ENCODE measurements at regions not wholly inside any gene's neighbourhood (a gene's known extent, or its start where the extent isn't known, plus 50 kb on each side); places are given as distances from the start of the nearest gene placed in this dataset.

DNA sequence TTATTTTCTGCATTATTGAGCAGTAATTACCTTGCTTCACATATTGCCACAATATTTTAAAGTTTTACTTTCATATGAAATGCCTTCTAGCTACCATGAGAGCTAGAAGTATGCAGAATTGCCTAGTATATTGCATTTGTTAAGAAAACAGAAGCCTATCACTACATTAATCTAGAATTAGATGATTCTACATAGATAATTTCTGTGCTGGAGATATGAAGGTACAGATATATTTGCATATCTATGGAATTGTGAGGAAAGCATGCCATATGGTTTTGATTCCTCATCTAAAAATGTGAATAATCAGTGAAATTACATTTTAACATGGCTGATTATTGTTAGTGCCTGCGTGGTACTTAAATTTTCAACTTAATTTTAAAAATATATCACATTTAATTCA is 1418.3 kb downstream of the NCAM2 start:
- no peak for DNase-seq

DNA sequence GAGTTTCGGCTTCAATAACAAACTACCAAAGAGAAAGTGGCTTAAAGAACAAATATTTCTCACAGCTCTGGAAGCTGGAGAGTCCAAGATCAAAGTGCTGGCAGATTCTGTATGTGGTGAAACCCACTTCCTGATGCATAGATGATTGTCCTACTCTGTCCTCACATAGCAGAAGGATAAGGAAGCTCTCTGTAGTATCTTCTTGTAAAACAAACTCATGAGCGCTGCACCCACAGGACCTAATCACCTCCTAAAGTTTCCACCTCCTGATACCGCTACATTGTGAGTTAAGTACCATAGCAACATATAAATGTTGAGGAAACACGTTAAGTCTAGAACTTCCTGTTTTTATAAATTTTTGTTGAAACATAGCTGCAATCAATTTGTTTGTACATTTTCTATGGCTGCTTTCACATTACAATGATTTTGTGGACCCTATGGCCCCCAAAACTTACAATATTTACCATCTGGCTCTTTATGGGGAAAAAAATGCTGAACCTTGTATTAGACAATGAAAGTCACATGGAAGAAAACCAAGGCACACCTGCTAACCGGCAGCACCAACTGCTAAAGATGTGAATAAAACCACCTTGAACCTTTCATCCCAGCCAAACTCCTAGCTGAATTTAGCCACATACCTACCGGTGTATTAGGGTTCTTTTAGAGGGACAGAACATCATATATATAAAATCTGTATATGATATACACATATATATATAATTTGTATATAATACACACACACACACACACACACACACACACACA is 1423.4 kb downstream of the NCAM2 start:
- no peak for DNase-seq

- DNase-seq: no peak
Measured at GRCh38 chr21:22438428-22439086, 1440.3 kb downstream of the NCAM2 start.

GRCh38 chr21:22444990-22445389 is 1446.8 kb downstream of the NCAM2 start:
- no peak for DNase-seq

GRCh38 chr21:22450507-22450906 is 1452.3 kb downstream of the NCAM2 start:
- no peak for DNase-seq

DNA sequence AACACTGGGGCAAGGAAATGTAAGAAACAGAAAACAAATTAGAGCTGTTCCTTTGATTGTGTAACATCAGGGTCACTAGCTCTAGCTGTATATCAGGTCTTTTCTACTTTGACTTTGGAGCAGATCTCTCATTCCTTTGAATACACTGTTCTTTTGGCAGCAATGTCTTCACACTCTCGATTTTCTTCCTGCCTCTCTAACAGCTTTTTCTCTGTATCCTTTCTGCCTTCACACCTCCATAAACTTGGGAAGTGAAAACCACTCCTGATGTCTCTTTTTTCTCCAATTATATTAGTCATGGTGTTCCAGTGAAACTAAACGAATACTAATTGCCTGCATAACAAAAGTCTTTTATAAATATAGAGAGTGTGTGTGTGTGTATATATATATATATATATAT is 1458.0 kb downstream of the NCAM2 start:
- DNase-seq: no peak

DNA sequence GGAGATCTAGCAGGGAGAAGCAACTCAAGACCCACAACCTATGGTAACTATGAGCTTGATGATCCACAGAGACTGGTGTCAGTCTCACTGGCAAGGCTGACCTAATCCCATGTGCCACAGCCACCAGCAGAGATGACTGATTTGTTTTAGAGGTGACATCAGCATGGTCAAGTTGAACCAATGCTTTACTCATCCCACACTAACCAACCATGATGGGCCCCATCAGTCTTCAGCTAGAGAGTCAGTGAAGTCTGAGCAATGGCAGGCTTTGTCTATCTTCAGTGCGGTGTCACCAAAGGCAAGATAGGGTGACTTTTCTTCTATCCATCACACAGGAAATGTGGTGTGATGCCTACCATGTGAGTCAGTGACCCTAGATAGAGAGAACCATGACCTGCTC is 1470.7 kb downstream of the NCAM2 start:
- no peak for DNase-seq

DNA sequence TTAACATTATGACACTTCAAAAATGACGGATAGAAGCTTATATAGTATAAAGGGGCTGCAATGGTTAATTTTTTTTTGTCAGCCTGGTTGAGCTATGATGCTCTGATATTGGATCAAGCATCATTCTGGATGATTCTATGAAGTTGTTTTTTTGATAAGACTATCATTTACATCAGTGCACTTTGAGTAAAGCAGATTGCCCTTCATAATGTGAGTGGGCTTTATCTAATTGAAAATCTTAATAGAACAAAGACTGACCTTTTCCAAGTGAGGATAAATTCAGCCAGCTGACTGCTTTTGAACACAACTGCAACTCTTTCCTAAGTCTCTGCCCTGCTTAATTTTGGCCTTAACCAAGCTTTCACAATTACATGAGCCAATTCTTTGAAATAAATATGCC is 1476.2 kb downstream of the NCAM2 start:
- DNase-seq: no peak

- no peak for DNase-seq
Measured at GRCh38 chr21:22476214-22476613, 1478.0 kb downstream of the NCAM2 start.

GRCh38 chr21:22476726-22477646 is 1478.8 kb downstream of the NCAM2 start:
- DNase-seq: no peak

DNA sequence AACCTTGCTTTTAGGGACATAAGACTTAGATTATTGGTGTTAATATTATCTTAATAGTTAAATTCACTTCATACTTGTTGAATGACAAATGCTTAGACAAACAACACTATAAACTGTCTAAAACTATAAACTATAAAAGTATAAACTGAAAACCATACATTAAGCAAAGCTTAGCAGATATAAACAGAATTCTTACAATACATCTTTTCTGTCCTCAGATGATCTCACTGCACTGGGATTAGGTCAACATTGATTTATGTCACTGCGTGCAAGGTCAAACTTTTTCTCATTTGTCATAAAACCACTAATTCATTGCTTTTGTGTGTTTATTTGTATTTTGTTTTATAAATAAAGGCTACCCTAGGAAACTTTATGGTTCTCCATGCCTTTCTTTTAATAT is 1491.8 kb downstream of the NCAM2 start:
- no peak for DNase-seq

- no peak for DNase-seq
Measured at GRCh38 chr21:22516230-22516629, 1518.0 kb downstream of the NCAM2 start.

DNA sequence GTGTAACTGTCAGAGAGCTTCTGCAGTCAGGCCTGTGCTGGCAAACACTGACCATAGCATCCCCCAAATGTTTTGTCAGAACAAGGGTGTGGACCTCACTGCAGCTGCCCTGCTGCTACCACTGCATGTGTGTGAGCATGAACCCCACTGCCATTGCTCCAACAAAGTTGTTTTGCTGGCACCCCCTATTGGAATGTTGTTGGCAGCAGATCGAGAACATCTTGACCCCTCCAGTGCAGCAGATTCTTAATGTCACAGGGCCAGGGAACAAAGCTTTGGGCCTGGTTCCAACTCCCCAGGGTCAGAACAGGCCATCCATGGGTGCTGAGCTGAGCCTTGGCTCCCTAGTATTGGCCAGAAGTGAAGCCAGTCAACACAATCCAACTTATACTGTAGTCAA is 1537.4 kb downstream of the NCAM2 start:
- DNase-seq: no peak

DNA sequence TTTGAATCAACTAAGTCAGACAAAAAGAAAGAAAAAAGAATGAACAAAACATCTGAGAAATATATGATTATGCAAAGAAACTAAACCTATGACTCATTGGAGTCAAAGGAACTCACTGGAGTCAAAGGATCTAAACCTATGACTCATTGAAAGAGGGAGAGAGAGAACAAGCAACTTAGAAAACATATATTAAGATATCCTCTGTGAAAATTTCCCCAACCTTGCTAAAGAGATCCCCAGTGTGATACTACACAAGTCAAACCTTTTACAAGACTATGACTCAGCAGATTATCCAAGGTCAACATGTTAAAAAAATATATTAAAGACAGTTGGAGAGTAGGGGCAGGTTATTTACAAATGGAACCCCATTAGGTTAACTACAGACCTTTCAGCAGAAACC is 1538.3 kb downstream of the NCAM2 start:
- DNase-seq: no peak

DNA sequence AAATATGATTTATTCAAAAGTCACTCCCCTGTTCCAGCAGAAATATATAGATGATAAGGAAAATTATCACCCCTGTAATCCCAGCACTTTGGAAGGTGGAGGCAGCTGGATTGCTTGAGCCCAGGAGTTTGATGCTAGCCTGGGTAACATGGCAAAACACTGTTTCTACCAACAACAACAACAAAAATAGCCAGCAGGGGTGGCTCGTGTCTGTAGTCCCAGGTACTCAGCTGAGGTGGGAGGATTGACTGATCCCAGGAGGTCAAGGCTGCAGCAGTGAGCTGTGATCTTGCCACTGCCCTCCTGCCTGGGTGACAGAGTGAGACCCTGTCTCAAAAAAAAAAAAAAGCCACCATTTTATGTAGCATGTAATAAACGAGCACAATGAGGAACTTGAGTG is 1546.5 kb downstream of the NCAM2 start:
- no peak for DNase-seq

- no peak for DNase-seq
Measured at GRCh38 chr21:22552390-22552789, 1554.2 kb downstream of the NCAM2 start.

DNA sequence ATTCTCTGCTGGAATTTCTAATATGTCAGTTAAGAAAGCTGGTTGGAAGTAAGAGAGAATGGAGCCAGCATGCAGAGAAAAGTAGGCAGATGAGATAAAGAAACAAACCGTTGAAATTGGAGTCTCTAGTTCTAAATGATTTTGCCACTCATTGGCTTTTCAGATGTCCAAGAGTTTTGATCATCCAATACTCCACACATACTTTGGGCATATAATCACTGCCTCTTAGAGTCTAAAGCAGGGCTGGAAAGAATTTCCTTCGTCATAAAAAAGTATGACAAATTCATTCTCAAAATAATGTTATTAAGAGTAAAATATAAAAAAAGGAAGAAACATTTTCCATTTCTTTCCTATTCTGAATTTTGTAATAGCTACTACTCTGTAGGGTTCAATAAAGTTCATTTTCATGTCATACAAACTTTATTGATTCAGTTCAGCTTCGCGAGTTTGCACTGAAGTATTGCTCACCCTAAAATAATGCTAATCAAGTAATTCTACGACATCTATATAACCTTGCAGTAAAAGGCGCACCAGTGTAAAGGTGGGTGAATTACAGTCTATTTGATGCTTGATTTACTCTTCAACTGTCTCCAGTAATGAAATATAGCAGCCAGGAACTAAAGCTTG is 1556.6 kb downstream of the NCAM2 start:
- no peak for DNase-seq

DNA sequence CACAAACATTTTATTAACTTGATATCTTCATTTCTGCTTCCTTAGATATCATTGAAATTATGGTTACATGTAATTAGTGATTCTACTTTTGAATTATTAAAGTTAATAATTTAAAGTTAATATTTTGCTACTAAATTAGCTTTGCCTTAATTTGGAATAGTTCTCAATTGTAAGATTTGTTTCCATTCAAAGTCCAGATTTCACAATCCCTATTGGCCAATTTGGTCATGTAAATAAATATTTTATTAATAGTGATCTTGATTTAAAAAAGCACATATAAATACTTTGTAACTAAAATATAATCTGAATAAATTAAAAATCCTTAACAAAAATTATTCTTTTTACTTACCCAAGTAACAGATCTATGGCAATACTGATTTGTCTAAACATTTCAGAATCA is 1558.6 kb downstream of the NCAM2 start:
- DNase-seq: no peak

GRCh38 chr21:22561946-22562345 is 1563.7 kb downstream of the NCAM2 start:
- no peak for DNase-seq

DNA sequence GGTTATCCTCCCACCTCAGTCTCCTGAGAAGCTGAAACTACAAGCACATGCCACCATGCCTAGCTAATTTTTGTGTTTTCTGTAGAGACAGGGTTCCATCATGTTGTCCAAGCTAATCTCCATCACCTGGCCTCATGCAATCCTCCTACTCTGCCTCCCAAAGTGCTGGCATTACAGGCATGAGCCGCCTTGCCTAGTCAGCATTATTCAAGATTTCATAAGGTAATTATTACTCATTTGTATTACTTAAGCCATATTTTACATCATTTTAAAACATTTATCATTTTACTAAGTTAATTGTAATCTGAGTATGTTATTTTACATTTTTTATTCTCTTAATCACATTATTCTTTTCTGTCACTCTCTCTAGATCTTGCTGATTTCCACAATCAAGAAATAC is 1575.6 kb downstream of the NCAM2 start:
- no peak for DNase-seq

DNA sequence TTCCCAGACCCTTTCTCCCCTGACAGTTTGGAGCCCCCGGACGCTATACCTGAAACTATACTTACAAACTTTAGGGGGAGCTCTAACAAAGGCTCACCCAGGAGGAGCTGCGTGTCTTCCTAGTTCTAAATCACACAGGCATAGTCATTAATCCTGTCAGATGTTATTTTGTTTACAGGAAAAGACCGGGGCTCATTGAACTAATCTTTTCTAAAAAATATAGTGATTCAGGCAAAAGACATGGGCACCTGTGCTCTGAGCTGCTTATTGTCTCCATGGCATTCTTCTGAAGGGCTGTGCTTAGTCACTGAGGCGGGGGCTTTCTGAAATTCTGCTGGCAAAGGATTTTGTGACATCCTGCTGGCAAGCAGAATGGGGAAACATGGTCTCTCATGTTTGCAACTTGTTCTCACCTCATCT is 1577.0 kb downstream of the NCAM2 start:
- DNase-seq: peak; percentile 1

- DNase-seq: no peak
Measured at GRCh38 chr21:22579741-22580140, 1581.5 kb downstream of the NCAM2 start.

GRCh38 chr21:22582026-22582425 is 1583.8 kb downstream of the NCAM2 start:
- DNase-seq: no peak
